C4-2B (cell line): ENCODE measurements at regions not wholly inside any gene's neighbourhood (a gene's known extent, or its start where the extent isn't known, plus 50 kb on each side); places are given as distances from the start of the nearest gene placed in this dataset.
"Not testable (repeated sequence)": the region's sequence is repeated elsewhere in the genome, so short reads cannot be mapped to it uniquely, and the experiment has no call there.

ENCODE experiments used
- H3K27ac ChIP-seq: fragments of 450-650 bp; 2 replicates; pipeline ENCODE4 v1.5.1; 2017
- ZFX ChIP-seq: fragments of 450-650 bp; IDR thresholded peaks from 2 replicates; pipeline ENCODE4 v1.6.1; 2017

DNA sequence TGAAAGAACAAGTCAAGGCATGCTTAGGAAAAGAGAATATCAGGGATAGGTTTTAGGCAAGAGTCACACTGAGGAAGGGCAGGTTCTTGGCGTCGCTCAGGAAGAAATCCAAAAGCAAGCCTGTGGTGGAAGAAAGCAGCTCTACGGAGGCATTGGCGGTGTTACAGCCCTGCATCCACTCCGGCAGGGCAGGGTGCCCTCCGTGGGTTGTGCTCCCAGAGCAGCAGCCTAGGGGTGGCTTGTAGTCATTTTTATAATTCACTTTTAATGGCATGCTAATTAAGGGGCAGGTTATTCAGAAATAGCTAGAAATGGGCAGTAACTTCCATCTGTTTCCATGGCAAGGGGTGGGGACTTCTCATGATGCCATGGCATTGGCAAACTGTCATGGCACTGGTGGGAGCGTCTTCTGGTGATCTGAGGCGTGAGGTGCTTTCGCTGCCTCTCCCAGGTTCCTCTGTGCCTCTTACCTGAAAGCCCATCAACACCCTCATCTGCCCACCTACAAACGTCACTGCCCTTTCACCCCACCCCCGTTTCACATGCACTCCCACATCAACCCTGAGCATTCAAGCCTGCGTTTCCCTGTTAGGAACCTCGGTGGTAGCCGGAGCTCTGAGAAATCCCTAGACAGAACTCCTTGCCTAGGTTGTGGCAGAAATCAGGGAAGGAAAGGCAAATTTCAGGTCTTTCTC lies 1763.8 kb upstream of the TPTE start:
- not testable (repeated sequence) for H3K27ac ChIP-seq

GRCh38 chr21:8758921-8759367 lies 1762.4 kb upstream of the TPTE start:
- H3K27ac ChIP-seq: peak overlapping the region; percentile 51
- peak; percentile 48 for TF ChIP-seq ZFX

DNA sequence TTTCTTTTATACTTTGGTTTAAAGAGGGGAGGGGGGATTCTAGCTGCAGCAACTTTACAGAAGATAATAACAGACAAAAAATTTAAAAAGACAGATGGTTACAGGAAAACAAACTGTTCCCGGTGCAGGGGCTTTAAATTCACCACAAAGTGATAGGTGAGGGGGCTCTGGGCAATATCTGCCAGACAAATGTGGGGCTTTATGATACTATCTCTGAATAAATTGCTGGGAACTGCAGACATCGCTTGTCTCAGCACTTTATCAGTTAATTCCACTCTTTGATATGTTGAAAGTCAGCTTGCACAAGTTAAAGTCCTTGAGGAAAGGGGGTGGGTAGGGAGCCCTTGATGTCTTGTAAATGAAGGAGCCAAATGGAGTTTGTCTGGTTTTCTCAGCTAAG lies 1759.1 kb upstream of the TPTE start:
- not testable (repeated sequence) for H3K27ac ChIP-seq

DNA sequence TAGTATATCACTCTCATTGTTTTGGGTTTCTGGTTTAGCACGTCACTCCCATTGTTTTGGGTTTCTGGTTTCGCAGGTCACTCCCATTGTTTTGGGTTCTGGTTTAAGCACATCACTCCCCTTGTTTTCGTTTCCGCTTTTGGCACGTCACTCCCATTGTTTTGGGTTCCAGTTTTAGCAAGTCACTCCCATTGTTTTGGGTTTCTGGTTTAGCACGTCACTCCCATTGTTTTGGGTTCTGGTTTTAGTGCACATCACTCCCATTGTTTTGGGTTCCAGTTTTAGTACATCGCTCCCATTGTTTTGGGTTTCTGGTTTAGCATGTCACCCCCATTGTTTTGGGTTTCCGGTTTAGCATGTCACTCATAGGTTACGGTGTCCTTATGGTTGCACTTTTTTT lies 1757.0 kb upstream of the TPTE start:
- H3K27ac ChIP-seq: not testable (repeated sequence)

GRCh38 chr21:8766142-8766541 lies 1755.2 kb upstream of the TPTE start:
- H3K27ac ChIP-seq: not testable (repeated sequence)

- not testable (repeated sequence) for H3K27ac ChIP-seq
Measured at GRCh38 chr21:8772910-8773514, 1748.4 kb upstream of the TPTE start.

DNA sequence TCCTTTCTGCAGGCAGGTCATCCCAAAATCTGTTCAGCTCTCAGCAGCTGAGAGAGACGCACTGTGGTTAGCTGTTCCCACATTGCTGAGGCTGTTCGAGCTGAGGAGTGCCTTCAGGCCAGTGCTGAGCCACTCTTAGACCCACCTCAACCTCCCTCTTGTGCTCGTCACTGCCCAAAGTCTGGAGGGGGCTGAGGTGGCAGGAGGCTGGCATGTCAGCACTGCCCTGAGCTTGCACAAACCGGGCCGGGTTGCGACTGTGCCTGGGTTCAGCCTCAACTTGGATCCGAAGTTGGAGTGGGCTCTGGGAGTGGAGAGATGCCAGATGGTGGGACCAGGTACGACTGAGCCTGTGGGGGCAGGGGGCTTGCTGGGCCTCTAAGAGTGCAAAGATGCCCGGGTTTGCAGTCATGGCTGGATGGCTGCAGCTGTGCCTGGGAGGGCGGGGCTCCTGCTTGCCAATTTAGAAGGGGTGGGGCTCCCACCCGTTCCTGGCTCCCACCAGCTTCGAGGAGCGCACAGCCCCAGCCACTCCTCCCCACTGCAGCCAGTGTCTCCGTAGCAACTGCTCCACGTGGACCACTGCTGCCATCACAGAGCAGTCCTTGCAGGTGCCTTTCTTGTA lies 1745.7 kb upstream of the TPTE start:
- H3K27ac ChIP-seq: not testable (repeated sequence)

DNA sequence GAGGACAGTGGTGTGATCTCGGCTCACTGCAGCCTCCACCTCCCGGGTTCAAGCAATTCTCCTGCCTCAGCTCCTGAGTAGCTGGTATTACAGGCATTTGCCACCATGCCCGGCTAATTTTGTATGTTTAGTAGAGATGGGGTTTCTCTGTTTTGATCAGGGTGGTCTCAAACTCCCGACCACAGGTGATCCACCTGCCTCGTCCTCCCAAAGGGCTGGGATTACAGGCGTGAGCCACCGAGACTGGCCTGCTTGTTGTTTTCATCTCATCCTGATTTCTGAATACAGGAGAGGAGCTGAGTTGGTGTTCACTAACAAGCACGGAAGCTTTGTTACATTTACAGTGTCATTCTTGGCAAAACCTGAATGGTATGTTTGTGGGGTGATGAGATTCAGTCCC lies 1744.1 kb upstream of the TPTE start:
- not testable (repeated sequence) for H3K27ac ChIP-seq

DNA sequence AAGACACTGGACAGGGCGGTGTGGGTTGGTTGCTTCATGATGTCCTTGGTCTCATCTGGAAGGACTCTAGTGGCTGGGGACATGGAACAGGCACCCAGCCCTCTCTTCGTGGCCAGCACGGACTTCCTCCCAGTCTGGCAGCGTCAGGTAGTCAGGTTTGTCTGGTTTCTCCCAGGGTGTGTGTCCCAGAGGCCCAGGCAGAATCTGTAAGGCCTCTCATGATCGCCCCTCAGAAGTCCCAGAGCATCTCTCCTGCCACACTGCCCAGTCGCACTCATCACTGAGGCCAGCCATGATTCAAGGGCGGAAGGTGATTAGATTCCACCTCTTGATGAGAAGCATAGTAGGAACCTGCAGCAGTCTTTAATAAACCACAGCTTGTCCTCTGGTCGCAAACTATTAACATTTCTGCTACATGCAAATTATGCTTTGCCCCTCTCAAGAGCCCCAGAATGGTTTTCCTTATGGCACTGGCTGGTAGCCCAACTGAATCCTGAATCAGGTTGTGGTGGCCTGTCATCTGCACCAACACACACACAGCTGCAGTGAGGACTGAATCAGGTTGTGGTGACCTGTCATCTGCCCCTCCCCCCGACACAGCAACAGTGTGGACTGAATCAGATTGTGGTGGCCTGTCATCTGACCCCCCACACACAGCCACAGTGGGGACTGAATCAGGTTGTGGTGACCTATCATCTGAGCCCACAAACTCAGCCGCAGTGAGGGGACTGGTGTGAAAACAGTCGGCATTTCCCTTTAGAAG lies 1742.9 kb upstream of the TPTE start:
- H3K27ac ChIP-seq: not testable (repeated sequence)

DNA sequence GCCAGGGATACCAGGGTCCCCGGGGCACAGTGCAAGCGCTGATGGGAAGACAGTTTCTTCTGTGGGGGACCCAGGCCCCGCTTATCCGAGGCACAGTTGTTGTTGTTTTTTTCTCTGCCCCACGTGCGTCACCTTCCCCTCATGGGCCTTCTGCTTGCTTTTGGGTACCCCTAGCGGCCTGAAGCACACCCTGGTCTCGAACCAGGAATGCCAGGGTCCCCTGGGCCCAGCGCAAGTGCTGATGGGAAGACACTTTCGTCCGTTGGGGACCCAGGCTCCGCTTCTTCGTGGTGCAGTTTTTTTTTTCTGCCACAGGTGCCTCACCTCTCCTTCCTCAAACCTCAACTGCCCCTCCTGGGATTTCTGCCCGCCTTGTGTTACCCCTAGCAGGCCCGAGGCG lies 1708.5 kb upstream of the TPTE start:
- not testable (repeated sequence) for H3K27ac ChIP-seq

DNA sequence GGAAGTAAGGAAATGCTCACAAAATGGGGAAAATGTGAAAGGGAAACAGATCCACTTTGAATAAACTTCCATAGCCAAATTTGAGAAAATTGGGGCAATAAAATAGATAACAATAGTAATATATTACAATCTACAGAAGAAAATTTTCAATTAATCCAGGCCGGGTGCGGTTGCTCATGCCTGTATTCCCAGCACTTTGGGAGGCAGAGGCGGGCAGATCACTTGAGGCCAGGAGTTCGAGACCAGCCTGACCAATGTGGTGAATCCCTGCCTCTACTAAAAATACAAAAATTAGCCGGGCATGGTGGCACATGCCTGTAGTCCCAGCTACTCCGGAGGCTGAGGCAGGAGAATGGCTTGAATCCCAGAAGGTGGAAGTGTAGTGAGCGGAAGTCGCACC lies 1687.1 kb upstream of the TPTE start:
- H3K27ac ChIP-seq: not testable (repeated sequence)
